HG03175 (cell line): ENCODE measurements at regions not wholly inside any gene's neighbourhood (a gene's known extent, or its start where the extent isn't known, plus 50 kb on each side); places are given as distances from the start of the nearest gene placed in this dataset.

ENCODE experiments used
- ATAC-seq: cut with Tn5 transposase; IDR thresholded peaks from one replicate; pipeline ENCODE4 v1.9.1; 2021; ENCODE audit warnings: mild to moderate bottlenecking, moderate library complexity; ENCODE audit not compliant: unreplicated experiment

DNA sequence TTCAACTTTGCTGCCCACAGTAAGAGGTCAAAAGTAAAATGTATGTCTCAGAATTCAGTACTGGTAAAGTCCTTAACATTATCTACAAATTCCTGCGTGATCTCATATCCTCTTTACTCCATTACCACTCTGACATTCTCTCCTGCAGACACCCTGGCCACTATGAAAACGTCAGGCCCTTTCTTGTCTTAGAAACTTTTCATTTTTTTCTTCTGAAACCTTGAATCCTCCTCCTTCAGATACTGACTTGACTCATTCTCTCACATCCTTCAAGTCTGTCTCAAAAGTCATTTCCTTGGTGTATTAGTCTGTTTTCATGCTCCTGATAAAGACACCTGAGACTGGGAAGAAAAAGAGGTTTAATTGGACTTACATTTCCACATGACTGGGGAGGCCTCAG is 262.3 kb downstream of the POU4F1 start:
- ATAC-seq: peak; percentile 72

DNA sequence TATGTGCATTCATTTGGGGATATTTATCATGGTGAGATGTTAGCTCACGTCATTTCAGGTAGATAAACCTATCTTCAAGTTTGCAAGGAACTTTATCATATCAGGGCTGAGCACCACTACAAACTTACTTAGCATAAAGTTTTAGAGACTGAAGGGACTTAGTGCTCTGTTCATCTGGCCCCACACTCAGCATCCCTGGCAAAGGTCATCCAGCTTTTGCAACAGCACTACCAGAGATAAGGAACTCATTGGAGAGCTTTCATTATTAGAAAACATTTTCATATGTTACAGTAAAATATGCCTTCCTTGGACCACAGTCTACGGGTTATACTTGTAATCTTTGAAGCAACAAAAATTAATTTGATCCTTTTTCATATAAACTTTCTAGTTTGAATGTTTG is 263.4 kb downstream of the POU4F1 start:
- no peak for ATAC-seq

DNA sequence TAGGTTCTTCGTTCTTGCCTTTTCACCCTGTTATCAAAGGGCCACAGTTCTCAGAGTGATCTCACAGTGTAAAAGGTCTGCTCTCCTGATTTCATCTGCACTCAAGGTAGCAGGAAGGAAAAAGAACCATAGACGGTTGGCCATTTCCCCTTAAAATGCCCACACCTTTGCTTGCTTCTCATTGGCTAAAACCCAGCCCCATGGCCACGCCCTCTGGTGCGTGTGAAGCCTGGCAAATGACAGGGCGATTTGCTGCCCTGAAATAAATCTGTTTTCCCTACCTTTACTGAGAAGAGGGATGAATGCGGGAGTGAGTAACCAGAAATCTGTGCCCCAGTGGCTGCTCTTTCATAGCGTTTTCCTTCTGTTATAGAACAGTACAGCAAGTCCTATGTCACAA is 269.3 kb downstream of the POU4F1 start:
- ATAC-seq: no peak

DNA sequence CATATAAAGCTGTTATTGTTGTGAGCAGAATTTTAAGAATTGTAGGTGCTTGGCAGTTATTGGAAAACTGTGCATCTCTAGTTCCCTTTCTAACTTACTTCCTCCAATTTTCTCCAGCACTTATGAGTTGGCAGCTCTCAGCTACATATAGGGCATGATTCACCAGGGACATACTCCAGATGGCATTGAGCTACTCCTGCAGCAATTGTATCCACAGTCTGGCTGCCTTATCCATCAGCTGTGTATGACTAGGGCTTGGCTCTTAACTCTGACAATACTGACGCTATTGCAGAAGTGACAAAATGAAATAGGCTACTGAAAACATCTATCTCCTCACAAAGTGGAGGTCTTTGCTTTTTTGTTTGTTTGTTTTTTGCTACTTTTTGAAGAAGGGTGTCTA is 276.7 kb downstream of the POU4F1 start:
- no peak for ATAC-seq

DNA sequence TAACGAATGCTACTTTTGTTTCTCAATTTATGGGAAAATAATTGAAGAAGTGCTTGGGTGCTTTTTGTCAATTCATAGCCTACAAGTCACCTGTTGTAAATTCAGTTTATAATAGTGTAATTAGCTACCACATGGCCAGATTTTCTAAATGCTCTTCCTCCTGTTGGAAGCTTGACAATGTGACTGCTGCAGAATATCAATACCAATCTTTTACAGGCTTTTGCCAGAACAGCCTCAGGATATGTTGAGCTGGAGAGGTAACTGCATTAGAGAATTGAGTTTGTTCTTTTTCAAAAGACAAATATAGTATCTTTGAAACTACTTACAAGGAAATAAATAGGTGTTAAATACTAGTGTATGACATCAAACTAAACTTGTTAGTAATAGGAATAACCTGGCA is 277.8 kb downstream of the POU4F1 start:
- no peak for ATAC-seq

DNA sequence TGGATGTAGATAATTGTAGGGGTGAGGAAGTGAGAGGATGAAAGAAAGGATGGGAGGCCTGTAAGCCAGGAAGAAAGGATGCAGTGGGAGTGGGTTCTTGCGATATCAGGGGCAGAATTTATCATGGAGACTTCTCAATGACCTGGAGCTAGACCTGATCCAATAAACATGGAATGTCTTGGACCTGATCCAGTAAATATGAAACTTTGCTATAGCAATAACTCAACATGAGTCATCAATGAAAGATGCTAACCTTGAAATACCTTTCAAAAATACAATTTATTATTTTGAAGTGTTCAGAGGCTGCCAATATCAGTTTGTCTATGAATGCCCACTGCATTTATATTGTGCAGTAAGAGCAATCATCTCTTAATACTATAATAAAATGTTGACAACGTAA is 279.5 kb downstream of the POU4F1 start:
- no peak for ATAC-seq

DNA sequence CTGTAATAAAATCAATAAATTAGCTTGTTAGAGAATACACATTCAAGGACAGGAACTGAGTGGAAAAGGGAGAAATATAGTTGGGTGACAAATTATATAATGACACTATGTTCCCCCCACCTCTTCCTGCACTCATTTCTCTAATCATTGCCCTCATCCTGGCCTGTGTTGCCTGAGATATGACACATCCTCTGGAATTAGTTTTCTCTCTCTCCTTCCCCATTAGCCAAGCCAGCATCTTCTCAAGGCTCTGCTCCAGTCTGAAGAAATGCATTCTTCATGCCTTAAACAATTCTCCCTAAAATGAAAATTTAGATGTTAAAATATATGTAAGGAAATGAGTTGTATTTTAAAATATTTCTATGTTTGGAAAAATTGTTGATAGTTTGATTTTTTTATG is 280.3 kb downstream of the POU4F1 start:
- ATAC-seq: no peak

DNA sequence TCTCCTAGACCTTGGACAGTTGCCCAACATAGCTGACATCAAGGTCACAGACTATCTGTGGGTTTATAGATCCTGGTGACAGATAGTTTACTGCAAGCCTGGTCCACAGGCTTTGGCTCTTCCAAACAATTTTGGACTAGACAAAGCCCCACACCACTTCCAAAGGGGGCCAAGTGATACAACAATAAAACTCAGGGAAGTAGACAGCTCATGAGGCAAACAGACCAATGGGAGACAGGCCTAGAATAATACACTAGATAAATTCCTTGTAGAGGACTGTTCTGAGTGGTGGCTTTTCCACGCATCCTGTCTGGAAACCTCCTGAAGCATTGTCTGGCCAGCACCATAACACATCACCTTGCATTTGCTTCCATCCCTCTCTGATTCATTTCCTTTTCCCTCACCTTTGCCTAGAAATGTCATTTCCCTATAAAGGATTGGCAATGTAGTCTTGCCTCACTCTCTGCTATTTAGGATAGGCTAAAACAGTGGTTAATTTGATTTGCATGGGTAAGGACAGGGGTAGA is 284.2 kb downstream of the POU4F1 start:
- no peak for ATAC-seq

DNA sequence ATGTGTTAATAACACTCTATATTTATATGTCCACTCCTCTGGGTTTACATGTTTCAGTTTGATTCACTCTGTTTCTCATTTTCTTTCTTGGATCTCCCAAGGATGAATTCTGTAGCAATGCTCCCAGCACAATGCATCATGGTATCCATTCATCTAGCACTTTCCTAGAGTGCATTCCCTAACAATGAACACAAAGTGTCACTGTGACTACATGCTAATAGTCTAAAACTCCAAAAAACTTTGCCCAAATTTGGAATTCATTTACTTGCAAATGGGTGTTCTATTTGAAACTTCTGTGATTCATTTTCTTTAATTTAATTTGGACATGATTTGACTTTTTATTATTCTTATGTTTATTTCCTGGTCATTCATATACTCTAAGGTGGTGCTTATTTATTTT is 286.3 kb downstream of the POU4F1 start:
- no peak for ATAC-seq

DNA sequence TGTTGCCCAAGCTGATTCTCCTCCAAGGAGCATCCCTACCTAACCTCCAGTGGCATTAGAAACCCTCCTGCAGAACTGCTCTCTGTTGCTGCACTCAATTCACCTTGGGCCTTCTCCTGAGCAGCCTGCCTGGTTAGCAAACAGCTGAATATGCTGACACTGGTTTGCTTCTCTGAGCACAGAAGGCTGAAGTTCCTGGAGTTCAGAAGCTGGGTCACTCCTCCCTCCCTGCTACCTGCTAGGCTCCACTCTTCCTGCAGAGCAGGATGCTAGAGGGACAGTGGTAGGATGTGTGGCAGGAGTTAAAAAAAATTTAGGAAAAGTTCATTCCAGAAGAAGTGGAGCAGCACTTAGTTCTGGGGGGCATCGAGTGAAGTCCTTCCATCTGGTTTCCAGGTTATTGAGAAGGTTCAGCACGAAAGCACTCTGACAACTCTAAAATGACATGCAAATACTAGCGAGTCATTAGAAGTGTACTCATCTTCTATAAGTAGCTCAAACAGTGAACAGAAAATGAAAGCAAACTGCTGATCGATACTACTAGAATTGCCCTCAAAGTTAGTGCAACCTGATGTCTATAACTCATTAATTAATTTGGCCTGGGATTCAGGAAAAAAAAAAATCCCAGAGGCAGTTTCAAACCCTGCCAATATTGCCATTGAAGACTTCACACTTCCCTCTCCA is 293.7 kb downstream of the POU4F1 start:
- peak; percentile 74 for ATAC-seq

DNA sequence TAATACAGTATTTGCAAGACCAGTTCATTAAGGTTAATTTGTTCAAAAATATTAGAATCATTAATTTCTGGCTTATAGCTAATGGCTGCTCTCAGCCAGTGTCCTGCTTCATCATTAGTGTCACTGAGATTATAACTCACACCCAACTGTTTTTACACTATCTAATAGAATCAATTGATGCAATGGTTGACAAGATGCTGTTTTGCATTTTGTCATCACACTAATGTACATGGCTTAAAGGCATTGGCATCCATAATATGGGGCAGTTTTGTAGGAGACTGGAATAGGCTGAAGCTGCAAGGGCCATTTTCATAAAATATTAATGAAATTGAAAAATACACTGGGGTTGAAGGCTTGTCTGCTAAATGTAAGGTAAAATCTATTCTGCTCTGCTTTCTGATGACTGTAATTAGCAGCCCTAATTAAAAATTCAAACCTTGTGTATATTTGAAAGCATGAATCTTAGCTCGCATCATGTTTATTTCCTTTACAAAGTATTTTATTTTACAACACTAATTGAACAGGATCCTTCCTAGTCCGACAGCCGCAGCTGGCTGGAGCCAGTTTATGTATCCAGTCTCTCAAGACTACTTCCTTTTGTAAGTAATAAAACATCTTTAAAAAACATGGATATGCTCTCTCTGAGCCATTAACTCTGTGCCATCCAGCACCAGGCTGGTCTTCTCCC is 296.7 kb downstream of the POU4F1 start:
- ATAC-seq: no peak

DNA sequence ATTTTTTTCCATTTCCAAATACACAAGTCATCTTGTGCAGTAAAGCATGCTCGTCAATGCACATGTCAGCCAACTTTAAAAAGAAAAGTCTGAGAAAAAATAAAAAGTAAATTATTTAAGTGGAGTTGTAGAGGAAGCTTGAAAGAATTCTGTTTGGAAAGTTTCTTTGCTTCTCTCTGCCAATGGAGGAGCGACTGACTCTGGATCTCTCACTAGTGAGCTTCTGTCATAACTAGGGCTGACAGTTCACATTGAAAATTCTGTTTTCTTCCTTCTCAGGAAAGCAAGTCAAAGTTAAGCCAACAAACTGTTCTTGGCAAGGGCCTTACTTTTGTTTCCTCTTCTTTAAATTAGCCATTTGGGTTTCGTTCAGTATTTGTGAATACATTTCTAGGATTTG is 298.2 kb downstream of the POU4F1 start:
- ATAC-seq: no peak

DNA sequence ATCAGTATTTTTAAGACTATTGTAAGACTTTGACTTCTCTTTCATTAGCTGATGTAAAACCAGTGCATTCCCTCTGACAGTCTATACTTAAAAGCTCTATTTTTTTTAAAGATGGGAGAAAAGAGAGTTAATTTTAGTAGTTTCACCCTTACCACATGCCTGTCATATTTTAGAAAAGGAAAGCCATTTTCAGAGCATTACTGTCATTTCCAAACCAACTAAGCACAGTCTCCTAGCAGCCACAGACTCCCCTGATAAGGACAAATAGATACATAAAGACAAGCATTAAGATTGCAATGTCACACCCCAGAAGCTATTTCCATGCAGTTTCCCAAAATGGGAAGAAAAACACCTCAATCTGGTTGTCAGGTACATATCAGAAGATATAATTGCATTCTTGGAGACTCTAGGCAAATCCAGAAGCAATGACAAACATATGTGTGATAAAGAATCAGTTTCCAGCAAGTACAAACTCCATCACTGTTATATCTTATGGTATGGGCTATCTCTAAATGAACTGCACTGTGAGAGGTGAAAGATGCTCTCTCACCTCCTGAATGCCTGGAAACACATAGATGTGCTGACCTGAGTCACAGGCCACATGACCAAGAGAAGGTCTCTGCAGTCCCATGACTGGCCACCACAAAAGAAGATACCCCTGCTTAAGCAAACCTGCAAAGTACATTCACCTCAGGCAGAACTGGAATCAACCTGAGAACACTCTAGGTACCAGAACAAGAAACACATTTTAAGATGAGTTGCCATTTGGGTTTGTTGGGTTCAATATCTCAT is 303.3 kb downstream of the POU4F1 start:
- ATAC-seq: peak; percentile 70

DNA sequence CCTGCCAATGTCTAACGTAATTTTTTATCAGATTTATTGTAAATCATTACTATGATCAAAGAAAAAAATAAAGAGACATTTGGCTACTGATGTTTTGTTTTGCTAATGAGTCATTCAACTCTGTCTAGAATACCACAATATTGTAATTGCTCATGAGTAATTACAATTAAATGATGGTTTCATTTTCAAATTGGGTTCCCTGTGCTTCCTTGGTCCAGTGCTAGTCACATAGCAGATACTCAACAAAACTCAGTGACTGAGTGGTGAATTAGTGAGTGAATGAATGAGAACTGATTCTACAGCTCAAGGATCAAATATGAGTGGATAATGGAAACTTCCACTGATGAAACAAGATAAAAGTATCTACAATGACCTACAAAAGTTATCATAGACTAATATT is 304.7 kb downstream of the POU4F1 start:
- ATAC-seq: no peak

DNA sequence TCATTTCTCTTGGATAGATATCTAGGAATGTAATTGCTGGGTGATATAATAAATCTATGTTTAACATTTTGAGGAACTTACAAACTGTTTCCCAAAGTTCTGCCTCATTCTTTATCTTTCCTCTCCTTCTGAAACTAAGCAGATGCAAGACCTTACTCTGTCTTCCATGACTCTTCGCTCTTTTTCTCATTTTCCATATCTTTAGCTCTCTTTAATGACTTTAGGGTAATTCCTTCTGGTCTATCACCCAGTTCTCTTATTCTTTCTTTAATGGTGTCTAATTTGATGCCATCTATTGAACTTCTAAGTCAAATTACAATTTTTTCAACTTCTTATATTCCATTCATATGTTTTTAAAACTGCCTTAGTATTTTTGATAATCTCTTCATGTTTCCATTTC is 316.6 kb downstream of the POU4F1 start:
- no peak for ATAC-seq

DNA sequence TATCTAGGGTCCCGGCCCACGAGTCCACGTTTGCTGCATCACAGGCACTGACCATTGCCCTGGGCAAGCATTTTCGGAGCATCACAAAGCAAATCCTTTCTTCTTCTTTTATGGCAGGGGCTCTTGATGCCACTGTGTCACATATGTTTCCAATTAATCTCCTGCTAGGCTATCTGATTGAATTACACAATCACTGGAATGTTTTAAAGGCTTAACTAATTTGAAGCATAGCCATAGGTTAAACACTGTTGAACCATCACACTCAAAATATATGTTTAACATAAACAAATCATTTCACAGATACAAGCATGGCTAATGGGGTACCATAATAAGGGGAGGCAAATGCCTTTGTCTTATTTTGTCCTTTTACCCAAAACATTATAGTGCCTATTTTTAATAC is 338.3 kb downstream of the POU4F1 start:
- ATAC-seq: no peak

DNA sequence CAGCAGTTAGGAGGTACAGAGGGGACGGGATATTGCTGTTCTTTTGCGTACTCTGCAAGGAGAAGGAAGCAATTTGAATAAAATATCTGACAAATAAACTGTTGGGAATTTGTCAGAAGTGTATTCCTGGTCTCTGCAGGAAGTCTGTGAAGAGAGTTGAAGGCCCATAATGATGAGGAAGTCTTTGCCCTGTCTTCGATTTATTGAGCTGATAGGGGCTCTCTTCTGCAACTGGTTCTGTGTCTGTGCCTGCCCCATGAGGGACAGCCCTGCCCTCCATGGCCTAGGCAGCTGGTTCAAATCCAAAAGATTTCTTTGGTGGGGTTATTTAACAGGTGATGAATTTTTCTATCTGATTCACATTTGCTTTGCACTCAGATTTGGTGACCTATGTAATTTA is 339.7 kb upstream of the EDNRB start:
- no peak for ATAC-seq

DNA sequence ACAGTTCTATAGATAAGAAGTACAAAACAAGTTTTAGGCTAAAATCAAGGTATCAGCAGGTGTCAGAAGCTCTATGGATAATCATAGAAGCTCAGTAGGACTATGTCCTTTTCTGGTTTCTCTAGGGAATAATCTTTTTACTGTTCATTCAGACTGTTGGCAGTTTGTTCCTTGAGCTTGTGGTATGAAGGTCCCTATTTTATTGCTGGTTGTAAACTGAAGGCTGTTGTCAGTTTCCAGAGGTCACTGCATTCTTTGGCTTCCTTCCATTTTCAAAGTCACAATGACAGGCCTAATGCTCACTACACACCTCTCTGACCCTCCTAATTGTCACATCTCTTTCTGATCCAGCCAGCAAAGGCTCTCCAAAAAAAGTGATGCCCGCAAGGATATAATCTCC is 337.9 kb upstream of the EDNRB start:
- no peak for ATAC-seq

DNA sequence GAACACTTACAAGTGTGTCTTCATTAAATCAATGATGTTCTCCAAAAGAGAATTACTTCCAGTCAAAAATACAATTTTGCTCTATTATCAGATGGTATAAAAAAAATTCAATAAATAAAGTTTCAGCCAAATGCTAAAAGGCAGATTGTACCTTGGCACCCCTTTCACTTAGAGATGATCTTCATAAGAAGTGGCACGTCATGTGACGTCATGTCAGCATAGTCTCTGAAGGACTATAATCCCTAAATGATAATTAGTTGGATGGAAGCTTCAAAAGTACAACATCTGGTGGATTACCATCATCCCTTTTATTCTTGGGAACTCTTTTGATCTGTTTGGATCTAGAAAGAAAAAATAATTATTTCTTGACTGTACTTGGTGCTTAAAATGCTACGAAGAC is 335.5 kb upstream of the EDNRB start:
- ATAC-seq: no peak

DNA sequence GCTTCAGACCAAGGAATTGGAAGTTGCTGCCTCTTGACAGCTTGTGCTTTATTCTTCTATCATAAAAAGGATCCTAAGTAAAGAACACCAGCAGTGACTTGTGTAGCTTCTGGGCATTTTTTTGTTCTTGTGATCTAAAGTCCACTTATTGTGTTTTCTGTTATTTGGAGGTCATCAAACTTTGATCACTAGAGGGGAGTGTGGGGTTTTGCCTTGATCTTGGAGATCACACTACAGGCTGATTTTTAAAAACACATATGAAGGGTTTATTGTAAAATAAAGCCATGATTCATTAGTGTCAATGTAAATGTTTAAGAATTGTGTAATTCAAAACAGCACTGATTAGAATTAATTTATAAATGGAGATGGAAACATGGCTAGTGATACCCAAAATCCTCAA is 328.7 kb upstream of the EDNRB start:
- no peak for ATAC-seq

DNA sequence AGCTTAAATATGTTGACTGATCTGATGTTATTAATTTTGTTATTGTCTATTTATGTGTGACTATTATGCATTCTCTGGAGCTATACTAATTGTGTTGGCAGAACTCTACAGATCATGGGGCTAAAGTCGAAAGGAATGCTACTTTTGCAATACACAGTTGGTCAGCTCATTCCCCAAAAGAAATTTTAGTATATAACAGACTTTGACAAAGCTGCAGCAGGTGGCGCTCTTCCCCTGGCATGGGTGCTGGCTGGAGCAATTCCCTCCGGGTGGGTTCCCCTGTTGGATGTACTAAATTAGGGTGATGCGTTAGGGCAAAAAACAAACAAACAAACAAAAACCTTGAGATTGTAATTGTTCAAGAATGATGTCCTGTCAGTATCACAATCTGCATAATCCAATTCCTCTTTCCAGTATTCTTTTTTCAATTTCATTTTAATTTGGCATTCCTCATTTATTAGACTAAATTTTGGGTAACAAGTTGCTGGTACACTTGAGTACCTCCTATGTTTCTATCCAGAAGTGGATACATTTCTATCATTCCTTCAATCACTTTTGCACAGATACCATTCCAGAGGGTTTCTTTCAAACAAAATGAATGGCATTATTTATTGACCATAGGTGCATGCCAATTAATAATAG is 322.8 kb upstream of the EDNRB start:
- no peak for ATAC-seq
